Stomach (tissue), 8 donors: ENCODE measurements at regions not wholly inside any gene's neighbourhood (a gene's known extent, or its start where the extent isn't known, plus 50 kb on each side); places are given as distances from the start of the nearest gene placed in this dataset.

Experiments used
- DNase-seq, 2 donors: peaks; one replicate each; pipeline versions ENCODE4 v3.0.0 to v3.0.0-alpha.2; 2013 to 2019
- H3K27ac ChIP-seq, 5 donors: fragments of 200-600 bp in 4 of 5; sonication (generic) in 4 of 5; one replicate each; pipeline ENCODE4 v1.5.1; 2013 to 2019; ENCODE audit warnings: mild to moderate bottlenecking in 1 of 5, moderate library complexity in 1 of 5
- H3K27me3 ChIP-seq, 3 donors: fragments of 200-600 bp; sonication (generic); one replicate each; pipeline ENCODE4 v1.5.1; 2017 to 2019; ENCODE audit warnings: mixed run types in 1 of 3
- H3K36me3 ChIP-seq, 4 donors: fragments of 200-600 bp; sonication (generic); 1 replicate in 3 of 4; 2 replicates in 1 of 4; pipeline ENCODE4 v1.5.1; 2016 to 2019
- H3K4me1 ChIP-seq, 4 donors: fragments of 200-600 bp; sonication (generic); one replicate each; pipeline ENCODE4 v1.5.1; 2016 to 2019
- H3K4me3 ChIP-seq, 4 donors: fragments of 200-600 bp; sonication (generic) in 3 of 4; one replicate each; pipeline ENCODE4 v1.5.1; 2016 to 2019; ENCODE audit warnings: mild to moderate bottlenecking in 1 of 4
- H3K9me3 ChIP-seq, 4 donors: fragments of 200-600 bp; sonication (generic); one replicate each; pipeline ENCODE4 v1.5.1; 2016 to 2019
- EP300 ChIP-seq: sonication (generic); formaldehyde crosslinking; IDR thresholded peaks from one replicate; pipeline ENCODE4 v1.6.1; 2017; ENCODE audit warnings: antibody characterized with exemption
- POLR2A ChIP-seq, 4 donors: fragments of 450-650 bp; IDR thresholded peaks; one replicate each; pipeline ENCODE4 v1.6.1; 2016; ENCODE audit warnings: antibody characterized with exemption in 4 of 4, control low read depth in 2 of 4, mild to moderate bottlenecking in 1 of 4, moderate library complexity in 1 of 4
- POLR2AphosphoS5 ChIP-seq, 3 donors: sonication (generic); formaldehyde crosslinking; IDR thresholded peaks; one replicate each; pipeline ENCODE4 v1.6.1; 2016; ENCODE audit warnings: antibody characterized with exemption in 3 of 3
- WGBS, 5 donors: extraction: QIAGEN DNeasy Blood & Tissue Kit in 3 of 5; methylation state at CpG; one replicate each; pipeline versions ENCODE4 v1.1.5 to v1.1.7; 2013 to 2018; 5-methylcytosine and 5-hydroxymethylcytosine counted together
- intact Hi-C: fragments of 100-400 bp; cut with DNase I; formaldehyde crosslinking; loops from one replicate; pipeline ENCODE4 v1.15.1; 2023; ENCODE audit warnings: low total_unique reads
- TF ChIP-seq, protein P1 (sequence below), 7 experiments: fragments of 450-650 bp in 4 of 7; fragments of 200-600 bp in 3 of 7; sonication (generic) in 3 of 7; IDR thresholded peaks; one replicate each; pipeline ENCODE4 v1.5.1; 2016 to 2019; ENCODE audit warnings: antibody characterized with exemption in 7 of 7, control low read depth in 2 of 7, mild to moderate bottlenecking in 1 of 7
- donor health status: healthy with polysubstance abuse.
- donor health status: Bipolar disorder and iron deficiency.
- donor health status: healthy.

DNA sequence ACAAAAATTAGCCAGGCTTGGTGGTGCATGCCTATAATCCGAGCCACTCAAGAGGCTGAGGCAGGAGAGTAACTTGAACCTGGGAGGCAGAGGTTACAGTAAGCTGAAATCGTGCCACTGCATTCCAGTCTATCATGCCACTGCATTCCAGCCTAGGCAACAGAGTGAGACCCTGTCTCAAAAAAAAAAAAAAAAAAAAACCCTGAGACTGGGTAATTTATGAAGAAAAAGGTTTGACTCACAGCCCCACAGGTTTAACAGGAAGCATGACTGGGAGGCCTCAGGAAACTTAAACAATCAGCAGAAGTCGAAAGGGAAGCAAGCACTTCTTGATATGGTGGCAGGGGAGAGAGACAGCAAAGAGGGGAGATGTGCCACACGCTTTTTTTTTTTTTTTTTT is 123.2 kb downstream of the GXYLT1 start:
- Histone ChIP-seq H3K4me3 (no peak overlapping the region), H3K27me3 (no peaks in the 10 kb centered on the region), H3K9me3 (no peaks in the 10 kb centered on the region), H3K4me1 (peaks cover 0 to 9% (median 3%) of the 10 kb centered on the region in 4 donors), H3K27ac (no peak overlapping the region), H3K36me3 (no peaks in the 10 kb centered on the region)
- intact Hi-C loops, result loop anchor here (5.0 kb wide), 2 partner anchors 334 to 744 kb away; no protein-coding TSS in a partner anchor
- TF ChIP-seq POLR2AphosphoS5 (IDR thresholded peaks at IDR 0.05) (no peak), EP300 (no peak), POLR2A (IDR thresholded peaks at IDR 0.05) (no peak)
- TF ChIP-seq, protein P1, sequence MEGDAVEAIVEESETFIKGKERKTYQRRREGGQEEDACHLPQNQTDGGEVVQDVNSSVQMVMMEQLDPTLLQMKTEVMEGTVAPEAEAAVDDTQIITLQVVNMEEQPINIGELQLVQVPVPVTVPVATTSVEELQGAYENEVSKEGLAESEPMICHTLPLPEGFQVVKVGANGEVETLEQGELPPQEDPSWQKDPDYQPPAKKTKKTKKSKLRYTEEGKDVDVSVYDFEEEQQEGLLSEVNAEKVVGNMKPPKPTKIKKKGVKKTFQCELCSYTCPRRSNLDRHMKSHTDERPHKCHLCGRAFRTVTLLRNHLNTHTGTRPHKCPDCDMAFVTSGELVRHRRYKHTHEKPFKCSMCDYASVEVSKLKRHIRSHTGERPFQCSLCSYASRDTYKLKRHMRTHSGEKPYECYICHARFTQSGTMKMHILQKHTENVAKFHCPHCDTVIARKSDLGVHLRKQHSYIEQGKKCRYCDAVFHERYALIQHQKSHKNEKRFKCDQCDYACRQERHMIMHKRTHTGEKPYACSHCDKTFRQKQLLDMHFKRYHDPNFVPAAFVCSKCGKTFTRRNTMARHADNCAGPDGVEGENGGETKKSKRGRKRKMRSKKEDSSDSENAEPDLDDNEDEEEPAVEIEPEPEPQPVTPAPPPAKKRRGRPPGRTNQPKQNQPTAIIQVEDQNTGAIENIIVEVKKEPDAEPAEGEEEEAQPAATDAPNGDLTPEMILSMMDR (IDR thresholded peaks at IDR 0.05), result no peak
- WGBS, 5 donors, result 56 to 78% (median 64%) methylated on average over 4 of the region's 4 CpGs
- peak in 1 of 2 donors; percentile 22 for DNase-seq

DNA sequence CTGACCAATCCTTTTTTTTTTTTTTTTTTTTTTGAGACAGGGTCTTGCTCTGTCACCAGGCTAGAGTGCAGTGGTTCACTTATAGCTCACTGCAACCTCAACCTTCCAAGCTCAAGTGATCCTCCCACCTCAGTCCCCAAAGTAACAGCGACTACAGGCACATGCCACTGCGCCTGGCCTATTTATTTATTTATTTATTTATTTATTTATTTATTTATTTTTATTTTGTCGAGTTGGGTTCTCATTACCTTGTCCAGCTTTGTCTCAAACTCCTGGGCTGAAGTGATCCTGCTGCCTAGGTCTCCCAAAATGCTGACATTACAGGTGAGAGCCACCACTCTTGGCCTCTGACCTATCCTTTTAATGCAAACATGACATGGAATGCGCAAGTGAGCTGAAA is 124.4 kb downstream of the GXYLT1 start:
- Histone ChIP-seq H3K4me1 (peaks cover 0 to 9% (median 3%) of the 10 kb centered on the region in 4 donors), H3K4me3 (no peak overlapping the region), H3K27ac (no peak overlapping the region), H3K36me3 (no peaks in the 10 kb centered on the region), H3K27me3 (no peaks in the 10 kb centered on the region), H3K9me3 (no peaks in the 10 kb centered on the region)
- WGBS, 5 donors, result 88 to 93% (median 89%) methylated on average over 4 of the region's 4 CpGs
- intact Hi-C loops, result loop anchor here (5.0 kb wide), 2 partner anchors 333 to 743 kb away; no protein-coding TSS in a partner anchor
- DNase-seq, result no peak
- TF ChIP-seq POLR2A (IDR thresholded peaks at IDR 0.05), result no peak
- no peak for TF ChIP-seq POLR2AphosphoS5 (IDR thresholded peaks at IDR 0.05)
- TF ChIP-seq, protein P1 (IDR thresholded peaks at IDR 0.05), result no peak
- no peak for TF ChIP-seq EP300

DNA sequence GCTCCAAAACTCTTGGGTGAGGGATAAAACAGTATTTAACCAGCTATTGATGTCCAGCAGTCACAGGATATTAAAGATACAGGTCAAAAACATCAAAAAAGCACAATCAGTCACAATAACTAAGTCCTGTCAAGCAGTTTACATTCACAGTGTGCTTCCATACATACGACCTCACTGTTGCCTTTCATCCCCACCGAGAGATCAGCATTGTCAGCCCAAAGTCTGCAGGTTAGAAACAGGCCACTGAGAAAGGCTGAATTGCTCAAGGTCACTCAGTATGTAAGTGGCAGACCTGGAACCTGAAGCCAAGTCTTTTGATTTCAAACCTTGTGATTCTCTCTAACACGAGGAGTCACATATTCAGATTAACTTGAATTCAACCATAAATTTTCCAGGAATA is 124.9 kb downstream of the GXYLT1 start:
- H3K4me3 ChIP-seq, result no peak overlapping the region
- TF ChIP-seq POLR2AphosphoS5 (IDR thresholded peaks at IDR 0.05) (no peak), POLR2A (IDR thresholded peaks at IDR 0.05) (no peak), EP300 (no peak)
- TF ChIP-seq, protein P1 (IDR thresholded peaks at IDR 0.05), result no peak
- WGBS, 5 donors, result 56 to 76% (median 63%) methylated on average over 3 of the region's 3 CpGs
- no peak for DNase-seq
- no peaks in the 10 kb centered on the region for H3K9me3 ChIP-seq
- no peaks in the 10 kb centered on the region for H3K36me3 ChIP-seq
- H3K27ac ChIP-seq, result no peak overlapping the region
- H3K4me1 ChIP-seq, result peaks cover 0 to 9% (median 3%) of the 10 kb centered on the region in 4 donors
- intact Hi-C loops, result loop anchor here (5.0 kb wide), 2 partner anchors 332 to 742 kb away; no protein-coding TSS in a partner anchor
- H3K27me3 ChIP-seq, result no peaks in the 10 kb centered on the region

DNA sequence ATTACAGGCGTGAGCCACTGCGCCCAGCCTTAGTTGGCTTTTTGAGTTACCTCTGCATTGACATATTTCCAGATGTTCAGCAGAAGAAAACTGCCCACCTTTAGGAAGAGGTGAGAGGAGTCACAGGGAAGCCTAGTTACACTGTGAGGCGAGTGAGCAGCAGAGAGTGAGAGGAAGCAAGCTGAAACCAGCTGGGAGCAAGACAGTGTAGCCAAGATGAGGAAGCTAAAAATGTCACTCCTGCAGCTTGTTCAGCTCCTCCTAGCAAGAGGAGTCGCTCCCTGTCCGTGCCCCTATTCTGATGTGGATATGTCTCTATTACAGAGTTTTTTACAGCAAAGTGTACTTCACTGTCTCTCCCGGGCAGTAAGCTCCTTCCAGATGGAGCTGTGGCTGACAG is 127.6 kb downstream of the GXYLT1 start:
- DNase-seq, result peak in 1 of 2 donors; percentile 22
- 63 to 77% (median 72%) methylated on average over 6 of the region's 6 CpGs for WGBS, 5 donors
- no peak for TF ChIP-seq POLR2AphosphoS5 (IDR thresholded peaks at IDR 0.05)
- no peak for TF ChIP-seq POLR2A (IDR thresholded peaks at IDR 0.05)
- TF ChIP-seq, protein P1 (IDR thresholded peaks at IDR 0.05), result no peak
- TF ChIP-seq EP300, result no peak
- intact Hi-C loops, result no loop called here
- Histone ChIP-seq H3K27ac (no peak overlapping the region), H3K4me1 (no peaks in the 10 kb centered on the region), H3K36me3 (no peaks in the 10 kb centered on the region), H3K4me3 (no peak overlapping the region), H3K9me3 (no peaks in the 10 kb centered on the region), H3K27me3 (no peaks in the 10 kb centered on the region)
